ENCODE measurements at regions not wholly inside any gene's neighbourhood (a gene's known extent, or its start where the extent isn't known, plus 50 kb on each side); places are given as distances from the start of the nearest gene placed in this dataset.
"Not testable (repeated sequence)": the region's sequence is repeated elsewhere in the genome, so short reads cannot be mapped to it uniquely, and the experiment has no call there.

GRCh38 chr11:57903441-57904123 is 120.1 kb upstream of the OR9Q1 start:
- H3K79me2 ChIP-seq (ENCODE audit: insufficient read depth, low read depth, low read length): no peaks in the 10 kb centered on the region
- H3K4me2 ChIP-seq (ENCODE audit: low read length): no peak overlapping the region
- POLR2A ChIA-PET: interaction anchor here (0.5 kb wide), 1 partner anchor 433 kb away, joined by 3 read pairs; no protein-coding TSS in a partner anchor
- H3K27ac ChIP-seq (ENCODE audit: low read depth, low read length, poor library complexity, severe bottlenecking): no peak overlapping the region
- no peaks in the 10 kb centered on the region for H3K9me3 ChIP-seq (ENCODE audit: low read length)
- no peak overlapping the region for H3K4me3 ChIP-seq (ENCODE audit: low read depth, low read length, poor library complexity, severe bottlenecking)
- H3K9me2 ChIP-seq (ENCODE audit: insufficient read depth, low read length): no peaks in the 10 kb centered on the region
- H2AFZ ChIP-seq (ENCODE audit: low read length): no peak overlapping the region
- BruUV-seq (replicated peaks): no TSS peak
- H3K36me3 ChIP-seq (ENCODE audit: insufficient read depth, low read length): no peaks in the 10 kb centered on the region
- intact Hi-C loops (cut with micrococcal nuclease; ENCODE audit: unreplicated experiment): loop anchor here (1.0 kb wide), 1 partner anchor 9 kb away; no protein-coding TSS in a partner anchor
- no peak for DNase-seq (ENCODE audit: low spot score)
- no peaks in the 10 kb centered on the region for H4K20me1 ChIP-seq (ENCODE audit: insufficient read depth, low read length)
- no peaks in the 10 kb centered on the region for H3K4me1 ChIP-seq (ENCODE audit: insufficient read depth, low read length, poor library complexity, severe bottlenecking)
- CTCF ChIA-PET (ENCODE audit: unreplicated experiment): no interaction called here
- TF ChIP-seq CTCF (conservative IDR thresholded peaks at IDR 0.05; ENCODE audit: low read length): no peak

GRCh38 chr11:57904376-57904775 is 119.3 kb upstream of the OR9Q1 start:
- H4K20me1 ChIP-seq (ENCODE audit: insufficient read depth, low read length): no peaks in the 10 kb centered on the region
- intact Hi-C loops (cut with micrococcal nuclease; ENCODE audit: unreplicated experiment): loop anchor here (1.0 kb wide), 1 partner anchor 8 kb away; no protein-coding TSS in a partner anchor
- H3K4me1 ChIP-seq (ENCODE audit: insufficient read depth, low read length, poor library complexity, severe bottlenecking): no peaks in the 10 kb centered on the region
- no peak overlapping the region for H3K27ac ChIP-seq (ENCODE audit: low read depth, low read length, poor library complexity, severe bottlenecking)
- H3K36me3 ChIP-seq (ENCODE audit: insufficient read depth, low read length): no peaks in the 10 kb centered on the region
- ChIA-PET CTCF (ENCODE audit: unreplicated experiment) (no interaction called here), POLR2A (interaction anchor here (0.7 kb wide), 1 partner anchor 103 kb away, joined by 3 read pairs; no protein-coding TSS in a partner anchor)
- H2AFZ ChIP-seq (ENCODE audit: low read length): no peak overlapping the region
- BruUV-seq (replicated peaks): no TSS peak
- H3K9me2 ChIP-seq (ENCODE audit: insufficient read depth, low read length): no peaks in the 10 kb centered on the region
- TF ChIP-seq CTCF (conservative IDR thresholded peaks at IDR 0.05; ENCODE audit: low read length) (no peak), EZH2phosphoT487 (IDR thresholded peaks at IDR 0.05; ENCODE audit: borderline replicate concordance, low read depth, low read length) (no peak)
- H3K9me3 ChIP-seq (ENCODE audit: low read length): no peaks in the 10 kb centered on the region
- H3K4me2 ChIP-seq (ENCODE audit: low read length): no peak overlapping the region
- DNase-seq (ENCODE audit: low spot score): no peak
- no peak overlapping the region for H3K4me3 ChIP-seq (ENCODE audit: low read depth, low read length, poor library complexity, severe bottlenecking)
- no peaks in the 10 kb centered on the region for H3K79me2 ChIP-seq (ENCODE audit: insufficient read depth, low read depth, low read length)

GRCh38 chr11:57905439-57905838 is 118.2 kb upstream of the OR9Q1 start:
- Histone ChIP-seq H3K4me2 (ENCODE audit: low read length) (no peak overlapping the region), H3K27ac (ENCODE audit: low read depth, low read length, poor library complexity, severe bottlenecking) (no peak overlapping the region), H4K20me1 (ENCODE audit: insufficient read depth, low read length) (no peaks in the 10 kb centered on the region), H3K4me1 (ENCODE audit: insufficient read depth, low read length, poor library complexity, severe bottlenecking) (no peaks in the 10 kb centered on the region), H3K4me3 (ENCODE audit: low read depth, low read length, poor library complexity, severe bottlenecking) (no peak overlapping the region), H3K36me3 (ENCODE audit: insufficient read depth, low read length) (no peaks in the 10 kb centered on the region), H2AFZ (ENCODE audit: low read length) (no peak overlapping the region), H3K79me2 (ENCODE audit: insufficient read depth, low read depth, low read length) (no peaks in the 10 kb centered on the region), H3K9me2 (ENCODE audit: insufficient read depth, low read length) (no peaks in the 10 kb centered on the region), H3K9me3 (ENCODE audit: low read length) (no peaks in the 10 kb centered on the region)
- DNase-seq (ENCODE audit: low spot score): no peak
- no peak for TF ChIP-seq EZH2phosphoT487 (IDR thresholded peaks at IDR 0.05; ENCODE audit: borderline replicate concordance, low read depth, low read length)
- TF ChIP-seq CTCF (conservative IDR thresholded peaks at IDR 0.05; ENCODE audit: low read length): no peak
- intact Hi-C loops (cut with micrococcal nuclease; ENCODE audit: unreplicated experiment): no loop called here
- CTCF ChIA-PET (ENCODE audit: unreplicated experiment): no interaction called here
- no TSS peak for BruUV-seq (replicated peaks)
- POLR2A ChIA-PET: no interaction called here

GRCh38 chr11:57908399-57908798 is 115.3 kb upstream of the OR9Q1 start:
- H3K9me2 ChIP-seq (ENCODE audit: insufficient read depth, low read length); H3K27ac ChIP-seq (ENCODE audit: low read depth, low read length, poor library complexity, severe bottlenecking); H3K36me3 ChIP-seq (ENCODE audit: insufficient read depth, low read length); intact Hi-C loops (cut with micrococcal nuclease; ENCODE audit: unreplicated experiment); H3K79me2 ChIP-seq (ENCODE audit: insufficient read depth, low read depth, low read length); H3K4me1 ChIP-seq (ENCODE audit: insufficient read depth, low read length, poor library complexity, severe bottlenecking); POLR2A ChIA-PET; H3K4me2 ChIP-seq (ENCODE audit: low read length); H3K4me3 ChIP-seq (ENCODE audit: low read depth, low read length, poor library complexity, severe bottlenecking); DNase-seq (ENCODE audit: low spot score); H4K20me1 ChIP-seq (ENCODE audit: insufficient read depth, low read length); BruUV-seq (replicated peaks); H3K9me3 ChIP-seq (ENCODE audit: low read length); CTCF ChIA-PET (ENCODE audit: unreplicated experiment); H2AFZ ChIP-seq (ENCODE audit: low read length): not testable (repeated sequence)

Data from OCI-LY7 (cell line).